GM23248 (cell line): ENCODE measurements at regions not wholly inside any gene's neighbourhood (a gene's known extent, or its start where the extent isn't known, plus 50 kb on each side); places are given as distances from the start of the nearest gene placed in this dataset.

Experiments
- DNase-seq: peaks from one replicate; pipeline ENCODE4 v3.0.0-alpha.2; 2015
- H2AFZ ChIP-seq: fragments of 200-600 bp; sonication (generic); 2 replicates; pipeline ENCODE4 v1.6.1; 2016; ENCODE audit warnings: antibody characterized with exemption
- H3F3A ChIP-seq: fragments of 200-600 bp; sonication (generic); 2 replicates; pipeline ENCODE4 v1.6.1; 2016; ENCODE audit warnings: mild to moderate bottlenecking, antibody characterized with exemption, mixed run types; ENCODE audit not compliant: insufficient read depth
- H3K27ac ChIP-seq: fragments of 200-600 bp; sonication (generic); 2 replicates; pipeline ENCODE4 v1.5.1; 2016; ENCODE audit warnings: mild to moderate bottlenecking
- H3K27me3 ChIP-seq: fragments of 200-600 bp; sonication (generic); replicated peaks from 2 replicates; pipeline ENCODE4 v1.6.1; 2016; ENCODE audit warnings: mild to moderate bottlenecking; ENCODE audit not compliant: insufficient read depth
- H3K36me3 ChIP-seq: fragments of 200-600 bp; sonication (generic); 2 replicates; pipeline ENCODE4 v1.6.1; 2016; ENCODE audit warnings: low read depth, mild to moderate bottlenecking
- H3K4me1 ChIP-seq: fragments of 200-600 bp; sonication (generic); 2 replicates; pipeline ENCODE4 v1.6.1; 2016; ENCODE audit warnings: mild to moderate bottlenecking; ENCODE audit not compliant: insufficient read depth
- H3K4me2 ChIP-seq: fragments of 200-600 bp; sonication (generic); one replicate; pipeline ENCODE4 v1.6.1; 2016; ENCODE audit warnings: mild to moderate bottlenecking; ENCODE audit not compliant: unreplicated experiment
- H3K4me3 ChIP-seq: fragments of 200-600 bp; sonication (generic); 2 replicates; pipeline ENCODE4 v1.5.1; 2016; ENCODE audit warnings: mild to moderate bottlenecking
- H3K79me2 ChIP-seq: fragments of 200-600 bp; sonication (generic); 2 replicates; pipeline ENCODE4 v1.6.1; 2016; ENCODE audit warnings: mild to moderate bottlenecking; ENCODE audit not compliant: insufficient read depth
- H3K9ac ChIP-seq: fragments of 200-600 bp; sonication (generic); 2 replicates; pipeline ENCODE4 v1.6.1; 2016; ENCODE audit warnings: mild to moderate bottlenecking
- H3K9me2 ChIP-seq: fragments of 200-600 bp; sonication (generic); 2 replicates; pipeline ENCODE4 v1.6.1; 2016; ENCODE audit warnings: mixed run types, mild to moderate bottlenecking, moderate library complexity; ENCODE audit not compliant: insufficient read depth
- H3K9me3 ChIP-seq: fragments of 200-600 bp; sonication (generic); one replicate; pipeline ENCODE4 v1.6.1; 2017; ENCODE audit warnings: low read depth
- H4K20me1 ChIP-seq: fragments of 200-600 bp; sonication (generic); 2 replicates; pipeline ENCODE4 v1.6.0; 2016; ENCODE audit not compliant: insufficient read depth
- EZH2 ChIP-seq: fragments of 200-600 bp; sonication (generic); IDR thresholded peaks from 2 replicates; pipeline ENCODE4 v1.6.1; 2018; ENCODE audit warnings: antibody characterized with exemption, mild to moderate bottlenecking; ENCODE audit not compliant: insufficient read depth, poor library complexity, severe bottlenecking
- EZH2phosphoT487 ChIP-seq: fragments of 200-600 bp; sonication (generic); IDR thresholded peaks from 2 replicates; pipeline ENCODE4 v1.6.1; 2018; ENCODE audit warnings: antibody characterized with exemption, moderate library complexity, mild to moderate bottlenecking, low read depth; ENCODE audit not compliant: insufficient read depth
- WGBS, 2 experiments: methylation state at CpG; one replicate each; pipeline ENCODE4 v1.1.6; 2015 to 2017; ENCODE audit warnings: low lambda C conversion rate in 2 of 2, low coverage in 1 of 2; ENCODE audit errors: missing lambda C conversion rate in 2 of 2; 5-methylcytosine and 5-hydroxymethylcytosine counted together
- in situ Hi-C: fragments of 300-500 bp; cut with MboI; formaldehyde crosslinking; loops from 2 replicates; pipeline ENCODE4 v1.15.0; 2020

GRCh38 chr12:33703221-33703620 lies 263.6 kb upstream of the SYT10 start:
- Histone ChIP-seq H3K9me3 (no peaks in the 10 kb centered on the region), H3K36me3 (no peaks in the 10 kb centered on the region), H3K27me3 (no peaks in the 10 kb centered on the region), H4K20me1 (no peaks in the 10 kb centered on the region), H3K9ac (no peak overlapping the region), H3F3A (no peaks in the 10 kb centered on the region), H3K9me2 (no peaks in the 10 kb centered on the region), H2AFZ (no peak overlapping the region), H3K4me3 (no peak overlapping the region), H3K79me2 (no peaks in the 10 kb centered on the region), H3K4me2 (no peak overlapping the region), H3K4me1 (no peaks in the 10 kb centered on the region), H3K27ac (no peak overlapping the region)
- DNase-seq, result no peak
- in situ Hi-C loops, result no loop called here
- 16 to 17% methylated on average over 1 of the region's 1 CpG for WGBS, 2 experiments
- TF ChIP-seq EZH2, result no peak
- no peak for TF ChIP-seq EZH2phosphoT487

GRCh38 chr12:33706927-33707326 lies 267.3 kb upstream of the SYT10 start:
- Histone ChIP-seq H3K79me2 (no peaks in the 10 kb centered on the region), H3F3A (no peaks in the 10 kb centered on the region), H3K4me3 (no peak overlapping the region), H3K9ac (no peak overlapping the region), H3K4me2 (no peak overlapping the region), H4K20me1 (no peaks in the 10 kb centered on the region), H3K9me2 (no peaks in the 10 kb centered on the region), H2AFZ (no peak overlapping the region), H3K36me3 (no peaks in the 10 kb centered on the region), H3K27ac (no peak overlapping the region), H3K27me3 (no peaks in the 10 kb centered on the region), H3K4me1 (no peaks in the 10 kb centered on the region), H3K9me3 (no peaks in the 10 kb centered on the region)
- in situ Hi-C loops, result no loop called here
- 16 to 34% methylated on average over 1 of the region's 1 CpG for WGBS, 2 experiments
- TF ChIP-seq EZH2 (no peak), EZH2phosphoT487 (no peak)
- no peak for DNase-seq

- Histone ChIP-seq H3K27ac (no peak overlapping the region), H3K27me3 (no peaks in the 10 kb centered on the region), H3K36me3 (no peaks in the 10 kb centered on the region), H3K4me2 (no peak overlapping the region), H3K4me1 (no peaks in the 10 kb centered on the region), H3K79me2 (no peaks in the 10 kb centered on the region), H3K9me2 (no peaks in the 10 kb centered on the region), H3K9ac (no peak overlapping the region), H4K20me1 (no peaks in the 10 kb centered on the region), H3K9me3 (no peaks in the 10 kb centered on the region), H2AFZ (no peak overlapping the region), H3F3A (no peaks in the 10 kb centered on the region), H3K4me3 (no peak overlapping the region)
- 2 to 12% methylated on average over 3 of the region's 3 CpGs for WGBS, 2 experiments
- in situ Hi-C loops, result no loop called here
- TF ChIP-seq EZH2phosphoT487 (no peak), EZH2 (no peak)
- DNase-seq, result no peak
Measured at GRCh38 chr12:33708935-33709334, 269.3 kb upstream of the SYT10 start.

GRCh38 chr12:33710548-33710947 lies 270.9 kb upstream of the SYT10 start:
- H3K9me3 ChIP-seq, result no peaks in the 10 kb centered on the region
- H3K4me3 ChIP-seq, result no peak overlapping the region
- H3K27me3 ChIP-seq, result no peaks in the 10 kb centered on the region
- H3K4me1 ChIP-seq, result no peaks in the 10 kb centered on the region
- in situ Hi-C loops, result no loop called here
- H3K79me2 ChIP-seq, result no peaks in the 10 kb centered on the region
- H3K27ac ChIP-seq, result no peak overlapping the region
- H2AFZ ChIP-seq, result no peak overlapping the region
- no peaks in the 10 kb centered on the region for H3K36me3 ChIP-seq
- H3K9ac ChIP-seq, result no peak overlapping the region
- H3K4me2 ChIP-seq, result no peak overlapping the region
- no peak for DNase-seq
- H3F3A ChIP-seq, result no peaks in the 10 kb centered on the region
- TF ChIP-seq EZH2phosphoT487, result no peak
- no peak for TF ChIP-seq EZH2
- 22 to 34% methylated on average over 2 of the region's 2 CpGs for WGBS, 2 experiments
- H4K20me1 ChIP-seq, result no peaks in the 10 kb centered on the region
- H3K9me2 ChIP-seq, result no peaks in the 10 kb centered on the region

GRCh38 chr12:33718631-33719030 lies 279.0 kb upstream of the SYT10 start:
- H3K27me3 ChIP-seq, result no peaks in the 10 kb centered on the region
- no peak overlapping the region for H3K4me3 ChIP-seq
- no peak overlapping the region for H2AFZ ChIP-seq
- H4K20me1 ChIP-seq, result no peaks in the 10 kb centered on the region
- in situ Hi-C loops, result no loop called here
- TF ChIP-seq EZH2 (no peak), EZH2phosphoT487 (no peak)
- H3K27ac ChIP-seq, result no peak overlapping the region
- no peaks in the 10 kb centered on the region for H3K9me2 ChIP-seq
- H3F3A ChIP-seq, result no peaks in the 10 kb centered on the region
- WGBS, 2 experiments, result 36 to 42% methylated on average over 2 of the region's 2 CpGs
- H3K4me1 ChIP-seq, result no peaks in the 10 kb centered on the region
- no peaks in the 10 kb centered on the region for H3K9me3 ChIP-seq
- H3K79me2 ChIP-seq, result no peaks in the 10 kb centered on the region
- DNase-seq, result no peak
- no peak overlapping the region for H3K4me2 ChIP-seq
- no peaks in the 10 kb centered on the region for H3K36me3 ChIP-seq
- no peak overlapping the region for H3K9ac ChIP-seq
